Kidney (tissue), 13 donors: ENCODE measurements at regions not wholly inside any gene's neighbourhood (a gene's known extent, or its start where the extent isn't known, plus 50 kb on each side); places are given as distances from the start of the nearest gene placed in this dataset.

Source experiments
- DNase-seq, 5 donors: peaks; one replicate each; pipeline ENCODE4 v3.0.0-alpha.2; 2013 to 2020
- FAIRE-seq: peaks from 2 replicates; lab custom pipeline; 2012; peaks lifted over from hg19 to GRCh38; lab: Jason Lieb, UNC
- H3K27ac ChIP-seq, 2 donors: one replicate each; pipeline ENCODE4 v1.7.0; 2013; ENCODE audit warnings: low read depth in 2 of 2, low read length in 2 of 2, inconsistent platforms in 1 of 2
- H3K27me3 ChIP-seq: one replicate; pipeline ENCODE4 v1.7.1; 2013; ENCODE audit warnings: low read length, inconsistent platforms; ENCODE audit not compliant: control insufficient read depth, insufficient read depth
- H3K36me3 ChIP-seq, 3 donors: one replicate each; pipeline versions ENCODE4 v1.7.0 to v1.7.1; 2013; ENCODE audit warnings: low read length in 3 of 3, control low read depth in 1 of 3, inconsistent platforms in 1 of 3; ENCODE audit not compliant: insufficient read depth in 3 of 3, control insufficient read depth in 2 of 3
- H3K4me1 ChIP-seq, 3 donors: one replicate each; pipeline versions ENCODE4 v1.7.0 to v1.7.1; 2013; ENCODE audit warnings: low read length in 3 of 3, inconsistent platforms in 1 of 3, low read depth in 1 of 3; ENCODE audit not compliant: control insufficient read depth in 2 of 3, insufficient read depth in 2 of 3
- H3K4me3 ChIP-seq, 3 donors: one replicate each; pipeline versions ENCODE4 v1.7.0 to v1.8.1; 2013; ENCODE audit warnings: low read length in 3 of 3, control low read depth in 1 of 3, inconsistent platforms in 1 of 3
- H3K9ac ChIP-seq, 3 donors: one replicate each; pipeline versions ENCODE4 v1.7.0 to v1.7.1; 2013; ENCODE audit warnings: low read length in 3 of 3, control low read depth in 1 of 3, inconsistent platforms in 1 of 3
- H3K9me3 ChIP-seq, 3 donors: one replicate each; pipeline versions ENCODE4 v1.7.0 to v1.7.1; 2013; ENCODE audit warnings: low read length in 3 of 3, control low read depth in 1 of 3, inconsistent platforms in 1 of 3; ENCODE audit not compliant: control insufficient read depth in 2 of 3, insufficient read depth in 1 of 3
- CTCF ChIP-seq: IDR thresholded peaks from 3 replicates; pipeline ENCODE4 v1.5.1; 2012; ENCODE audit warnings: mild to moderate bottlenecking, moderate library complexity, borderline replicate concordance; ENCODE audit not compliant: insufficient read depth; ENCODE audit errors: extremely low read depth
- intact Hi-C: fragments of 100-400 bp; cut with DNase I; formaldehyde crosslinking; loops from one replicate; pipeline ENCODE4 v1.11.1; 2022
- donor health status: control.
- donor health status: control.
- donor health status: control.
- donor health status: control.
- donor health status: control.
- donor health status: DM: yes; HTN: yes; CAD: no.
- donor health status: Normal renal cell carcinoma (clear cell type).

- no peak for TF ChIP-seq CTCF
Observed at GRCh38 chr5:26737348-26738265, 300.8 kb downstream of the CDH9 start.

GRCh38 chr5:26727916-26728315 is 310.5 kb downstream of the CDH9 start:
- DNase-seq: no peak
- Histone ChIP-seq H3K27ac (no peak overlapping the region), H3K4me3 (no peak overlapping the region), H3K27me3 (no peaks in the 10 kb centered on the region), H3K4me1 (no peaks in the 10 kb centered on the region), H3K9me3 (no peaks in the 10 kb centered on the region), H3K36me3 (no peaks in the 10 kb centered on the region), H3K9ac (no peak overlapping the region)
- intact Hi-C loops: no loop called here
- TF ChIP-seq CTCF: no peak
- FAIRE-seq: no peak

More at GRCh38 chr5:26737348-26738265, 300.8 kb downstream of the CDH9 start:
- no peaks in the 10 kb centered on the region for H3K4me1 ChIP-seq
- H3K4me3 ChIP-seq: no peak overlapping the region
- H3K27me3 ChIP-seq: no peaks in the 10 kb centered on the region
- H3K36me3 ChIP-seq: no peaks in the 10 kb centered on the region
- intact Hi-C loops: no loop called here
- H3K9me3 ChIP-seq: no peaks in the 10 kb centered on the region
- no peak overlapping the region for H3K27ac ChIP-seq
- no peak overlapping the region for H3K9ac ChIP-seq
- no peak for DNase-seq
- no peak for FAIRE-seq

GRCh38 chr5:26719803-26720202 is 318.6 kb downstream of the CDH9 start:
- Histone ChIP-seq H3K27me3 (no peaks in the 10 kb centered on the region), H3K27ac (no peak overlapping the region), H3K4me3 (no peak overlapping the region), H3K36me3 (no peaks in the 10 kb centered on the region), H3K9me3 (no peaks in the 10 kb centered on the region), H3K4me1 (no peaks in the 10 kb centered on the region), H3K9ac (no peak overlapping the region)
- TF ChIP-seq CTCF: no peak
- intact Hi-C loops: no loop called here
- FAIRE-seq (no peak), DNase-seq (no peak)
